DOHH2 (cell line): ENCODE measurements at regions not wholly inside any gene's neighbourhood (a gene's known extent, or its start where the extent isn't known, plus 50 kb on each side); places are given as distances from the start of the nearest gene placed in this dataset.

Experiments used
- H3F3A ChIP-seq: fragments of 200-600 bp; sonication (generic), shearing (Covaris generic); 2 replicates; pipeline ENCODE4 v1.6.0; 2016; ENCODE audit warnings: antibody characterized with exemption, mild to moderate bottlenecking; ENCODE audit not compliant: control insufficient read depth, insufficient read depth
- H3K27ac ChIP-seq: fragments of 200-600 bp; sonication (generic); 2 replicates; pipeline ENCODE4 v1.5.1; 2014; ENCODE audit warnings: low read depth, mild to moderate bottlenecking, low read length, moderate library complexity
- H3K27me3 ChIP-seq: fragments of 200-600 bp; sonication (generic); 2 replicates; pipeline ENCODE4 v1.6.1; 2014; ENCODE audit warnings: mild to moderate bottlenecking, low read length, mixed read lengths; ENCODE audit not compliant: control insufficient read depth
- H3K36me3 ChIP-seq: fragments of 200-600 bp; sonication (generic); 2 replicates; pipeline ENCODE4 v1.6.1; 2014; ENCODE audit warnings: mild to moderate bottlenecking, low read length, moderate library complexity, mixed read lengths; ENCODE audit not compliant: control insufficient read depth
- H3K4me1 ChIP-seq: fragments of 200-600 bp; sonication (generic); 2 replicates; pipeline ENCODE4 v1.6.1; 2014; ENCODE audit warnings: mild to moderate bottlenecking, low read length, mixed read lengths; ENCODE audit not compliant: control insufficient read depth
- H3K4me2 ChIP-seq: fragments of 200-600 bp; sonication (generic); 2 replicates; pipeline ENCODE4 v1.6.0; 2014; ENCODE audit warnings: mild to moderate bottlenecking, low read length, moderate library complexity
- H3K4me3 ChIP-seq: fragments of 200-600 bp; sonication (generic); 2 replicates; pipeline ENCODE4 v1.5.1; 2014; ENCODE audit warnings: mild to moderate bottlenecking, low read length, mixed read lengths
- H3K79me2 ChIP-seq: fragments of 200-600 bp; sonication (generic); 2 replicates; pipeline ENCODE4 v1.6.1; 2014; ENCODE audit warnings: mild to moderate bottlenecking, low read length, mixed read lengths; ENCODE audit not compliant: control insufficient read depth
- H3K9me2 ChIP-seq: fragments of 200-600 bp; sonication (generic); replicated peaks from 2 replicates; pipeline ENCODE4 v1.6.1; 2014; ENCODE audit warnings: mild to moderate bottlenecking, low read length, mixed read lengths; ENCODE audit not compliant: control insufficient read depth
- H3K9me3 ChIP-seq: fragments of 200-600 bp; sonication (generic); 2 replicates; pipeline ENCODE4 v1.6.1; 2014; ENCODE audit warnings: antibody characterized with exemption, low read length, mixed read lengths; ENCODE audit not compliant: control insufficient read depth, insufficient read depth
- H4K20me1 ChIP-seq: fragments of 200-600 bp; sonication (generic); 2 replicates; pipeline ENCODE4 v1.6.0; 2014; ENCODE audit warnings: low read depth, mild to moderate bottlenecking, antibody characterized with exemption, low read length, moderate library complexity; ENCODE audit not compliant: control insufficient read depth, insufficient read depth
- EZH2phosphoT487 ChIP-seq: fragments of 200-600 bp; sonication (generic); IDR thresholded peaks from 2 replicates; pipeline ENCODE4 v1.6.1; 2017; ENCODE audit warnings: borderline replicate concordance, mild to moderate bottlenecking, antibody characterized with exemption, low read length, moderate library complexity, mixed read lengths
- TF ChIP-seq, protein P1 (sequence below): fragments of 200-600 bp; sonication (generic); IDR thresholded peaks from one replicate; pipeline ENCODE4 v1.5.1; 2014; ENCODE audit warnings: antibody characterized with exemption, mild to moderate bottlenecking, low read depth, low read length; ENCODE audit not compliant: poor library complexity, severe bottlenecking

DNA sequence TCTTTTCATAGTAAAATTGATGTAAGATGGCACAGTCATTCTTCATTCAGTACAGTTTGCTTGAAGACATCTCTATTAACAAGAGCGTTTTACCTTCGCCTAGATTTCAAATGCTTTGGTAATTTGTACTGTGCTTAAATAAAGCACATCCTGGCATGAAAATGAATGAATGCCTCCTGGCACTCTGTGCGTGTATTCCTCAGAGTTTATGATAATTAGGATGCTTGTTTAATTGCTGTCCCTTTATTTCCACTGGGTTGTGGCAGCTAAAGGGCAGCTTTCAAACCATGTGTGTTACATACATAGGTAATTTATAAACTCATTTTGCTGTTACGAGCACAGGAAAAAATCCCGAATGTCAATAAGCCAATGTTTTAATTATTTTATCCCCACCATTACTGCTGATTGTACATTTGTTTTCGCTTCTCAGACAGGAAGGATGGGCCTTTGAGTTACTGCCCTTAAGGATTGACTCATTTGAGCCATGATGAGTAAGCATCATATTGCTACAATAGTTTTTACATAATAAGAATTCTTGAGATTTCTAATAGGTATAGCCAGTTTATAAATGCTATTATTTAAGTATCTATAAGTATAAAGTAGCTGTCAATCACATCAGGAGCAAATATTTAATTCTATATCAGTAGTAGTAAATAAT is 516.5 kb downstream of the XIRP2 start:
- TF ChIP-seq, protein P1, sequence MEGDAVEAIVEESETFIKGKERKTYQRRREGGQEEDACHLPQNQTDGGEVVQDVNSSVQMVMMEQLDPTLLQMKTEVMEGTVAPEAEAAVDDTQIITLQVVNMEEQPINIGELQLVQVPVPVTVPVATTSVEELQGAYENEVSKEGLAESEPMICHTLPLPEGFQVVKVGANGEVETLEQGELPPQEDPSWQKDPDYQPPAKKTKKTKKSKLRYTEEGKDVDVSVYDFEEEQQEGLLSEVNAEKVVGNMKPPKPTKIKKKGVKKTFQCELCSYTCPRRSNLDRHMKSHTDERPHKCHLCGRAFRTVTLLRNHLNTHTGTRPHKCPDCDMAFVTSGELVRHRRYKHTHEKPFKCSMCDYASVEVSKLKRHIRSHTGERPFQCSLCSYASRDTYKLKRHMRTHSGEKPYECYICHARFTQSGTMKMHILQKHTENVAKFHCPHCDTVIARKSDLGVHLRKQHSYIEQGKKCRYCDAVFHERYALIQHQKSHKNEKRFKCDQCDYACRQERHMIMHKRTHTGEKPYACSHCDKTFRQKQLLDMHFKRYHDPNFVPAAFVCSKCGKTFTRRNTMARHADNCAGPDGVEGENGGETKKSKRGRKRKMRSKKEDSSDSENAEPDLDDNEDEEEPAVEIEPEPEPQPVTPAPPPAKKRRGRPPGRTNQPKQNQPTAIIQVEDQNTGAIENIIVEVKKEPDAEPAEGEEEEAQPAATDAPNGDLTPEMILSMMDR, result no peak
- TF ChIP-seq EZH2phosphoT487, result no peak
- no peaks in the 10 kb centered on the region for H3K9me2 ChIP-seq
- no peak overlapping the region for H3K27ac ChIP-seq
- H3K36me3 ChIP-seq, result no peaks in the 10 kb centered on the region
- no peak overlapping the region for H3K4me2 ChIP-seq
- no peaks in the 10 kb centered on the region for H4K20me1 ChIP-seq
- H3F3A ChIP-seq, result no peaks in the 10 kb centered on the region
- H3K4me1 ChIP-seq, result no peaks in the 10 kb centered on the region
- H3K9me3 ChIP-seq, result no peaks in the 10 kb centered on the region; the same call in 1 of the 2 replicates
- H3K4me3 ChIP-seq, result no peak overlapping the region
- no peaks in the 10 kb centered on the region for H3K79me2 ChIP-seq
- H3K27me3 ChIP-seq, result no peaks in the 10 kb centered on the region

DNA sequence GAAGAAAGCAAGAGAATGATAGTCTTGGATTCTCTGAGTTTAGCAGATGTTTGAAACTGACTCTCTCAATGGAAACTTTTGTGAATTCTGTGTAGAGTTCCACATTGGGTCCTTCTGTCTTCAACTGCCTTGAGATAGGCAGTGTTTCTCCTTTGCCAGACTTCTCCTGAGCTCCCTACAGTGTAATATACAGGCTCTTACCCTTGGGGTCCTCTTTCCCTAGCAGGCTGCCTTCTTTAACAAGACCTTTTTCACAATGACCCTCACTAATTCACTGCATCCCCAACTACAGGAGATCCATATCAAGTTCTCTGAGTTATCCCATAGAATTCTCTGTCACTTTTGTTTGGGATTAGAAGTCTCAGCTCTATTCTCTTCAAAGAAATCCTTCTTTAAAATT is 513.0 kb downstream of the XIRP2 start:
- Histone ChIP-seq H3K36me3 (no peaks in the 10 kb centered on the region), H4K20me1 (no peaks in the 10 kb centered on the region), H3K9me2 (no peaks in the 10 kb centered on the region), H3K79me2 (no peaks in the 10 kb centered on the region), H3K9me3 (no peaks in the 10 kb centered on the region; the same call in 1 of the 2 replicates), H3K4me1 (no peaks in the 10 kb centered on the region), H3K27ac (no peak overlapping the region), H3K4me2 (no peak overlapping the region), H3F3A (no peaks in the 10 kb centered on the region), H3K4me3 (no peak overlapping the region), H3K27me3 (no peaks in the 10 kb centered on the region)
- TF ChIP-seq, protein P1, result no peak
- no peak for TF ChIP-seq EZH2phosphoT487

DNA sequence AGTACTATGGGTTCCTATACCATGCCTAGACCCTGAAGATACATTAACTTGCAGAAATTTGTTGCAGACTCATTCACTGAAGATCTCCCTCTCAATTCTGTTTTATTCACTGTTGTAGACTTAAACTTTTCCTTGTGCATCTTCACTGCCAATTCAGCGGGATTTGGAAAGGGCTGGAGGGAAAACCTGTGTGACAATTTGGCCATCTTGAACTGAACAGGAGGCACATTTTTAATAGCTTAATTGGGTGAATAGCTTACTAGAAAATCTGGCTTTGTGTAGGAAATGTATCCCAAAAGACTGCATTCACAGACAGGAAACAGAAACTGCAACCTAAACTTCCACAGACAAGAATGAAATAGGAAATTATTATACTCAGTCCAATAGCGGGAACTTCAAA is 512.3 kb downstream of the XIRP2 start:
- H3K9me3 ChIP-seq, result no peaks in the 10 kb centered on the region; the same call in 1 of the 2 replicates
- no peaks in the 10 kb centered on the region for H3K27me3 ChIP-seq
- H3K4me2 ChIP-seq, result no peak overlapping the region
- H3K4me1 ChIP-seq, result no peaks in the 10 kb centered on the region
- no peak overlapping the region for H3K4me3 ChIP-seq
- H3K27ac ChIP-seq, result no peak overlapping the region
- no peaks in the 10 kb centered on the region for H3K36me3 ChIP-seq
- no peak for TF ChIP-seq EZH2phosphoT487
- TF ChIP-seq, protein P1, result no peak
- H3K79me2 ChIP-seq, result no peaks in the 10 kb centered on the region
- no peaks in the 10 kb centered on the region for H4K20me1 ChIP-seq
- H3K9me2 ChIP-seq, result no peaks in the 10 kb centered on the region
- no peaks in the 10 kb centered on the region for H3F3A ChIP-seq
